Hepatocyte (in vitro differentiated cells): ENCODE measurements at regions not wholly inside any gene's neighbourhood (a gene's known extent, or its start where the extent isn't known, plus 50 kb on each side); places are given as distances from the start of the nearest gene placed in this dataset.

Experiments
- DNase-seq: peaks from one replicate; pipeline ENCODE4 v3.0.0-alpha.2; 2016; ENCODE audit warnings: low spot score
- H2AFZ ChIP-seq: fragments of 200-600 bp; sonication (generic); 2 replicates; pipeline ENCODE4 v1.6.0; 2016; ENCODE audit warnings: antibody characterized with exemption, mild to moderate bottlenecking
- H3K27ac ChIP-seq: fragments of 200-600 bp; sonication (generic); 2 replicates; pipeline ENCODE4 v1.5.1; 2016; ENCODE audit warnings: mild to moderate bottlenecking
- H3K27me3 ChIP-seq: fragments of 200-600 bp; sonication (generic); 2 replicates; pipeline ENCODE4 v1.6.1; 2016
- H3K36me3 ChIP-seq: fragments of 200-600 bp; sonication (generic); replicated peaks from 2 replicates; pipeline ENCODE4 v1.5.1; 2016; ENCODE audit warnings: low read depth; ENCODE audit not compliant: insufficient read depth
- H3K4me1 ChIP-seq: fragments of 200-600 bp; sonication (generic); 2 replicates; pipeline ENCODE4 v1.5.1; 2016; ENCODE audit warnings: mild to moderate bottlenecking, moderate library complexity; ENCODE audit not compliant: insufficient read depth
- H3K4me2 ChIP-seq: fragments of 200-600 bp; sonication (generic); 2 replicates; pipeline ENCODE4 v1.6.0; 2016
- H3K4me3 ChIP-seq: fragments of 200-600 bp; sonication (generic); 2 replicates; pipeline ENCODE4 v1.5.1; 2016; ENCODE audit warnings: mild to moderate bottlenecking
- H3K79me2 ChIP-seq: fragments of 200-600 bp; sonication (generic); 2 replicates; pipeline ENCODE4 v1.6.0; 2017; ENCODE audit warnings: mild to moderate bottlenecking
- H3K9me2 ChIP-seq: fragments of 200-600 bp; sonication (generic); replicated peaks from 2 replicates; pipeline ENCODE4 v1.6.0; 2017; ENCODE audit warnings: mild to moderate bottlenecking; ENCODE audit not compliant: insufficient read depth
- H3K9me3 ChIP-seq: fragments of 200-600 bp; sonication (generic); 2 replicates; pipeline ENCODE4 v1.5.1; 2016; ENCODE audit warnings: low read depth, mild to moderate bottlenecking
- H4K20me1 ChIP-seq: fragments of 200-600 bp; sonication (generic); 2 replicates; pipeline ENCODE4 v1.6.0; 2016; ENCODE audit warnings: mild to moderate bottlenecking; ENCODE audit not compliant: insufficient read depth, poor library complexity, severe bottlenecking
- EZH2 ChIP-seq: fragments of 200-600 bp; sonication (generic); IDR thresholded peaks from 2 replicates; pipeline ENCODE4 v1.6.1; 2016; ENCODE audit warnings: antibody characterized with exemption, mild to moderate bottlenecking, borderline replicate concordance
- EZH2phosphoT487 ChIP-seq: fragments of 200-600 bp; sonication (generic); IDR thresholded peaks from one replicate; pipeline ENCODE4 v1.6.1; 2018; ENCODE audit warnings: antibody characterized with exemption, mild to moderate bottlenecking, low read depth, moderate library complexity; ENCODE audit not compliant: unreplicated experiment, severe bottlenecking
- WGBS: methylation state at CpG from one replicate; pipeline ENCODE4 v1.1.6; 2016; ENCODE audit warnings: low lambda C conversion rate; ENCODE audit errors: missing lambda C conversion rate; 5-methylcytosine and 5-hydroxymethylcytosine counted together
- TF ChIP-seq, protein P1 (sequence below): fragments of 200-600 bp; sonication (generic); IDR thresholded peaks from 2 replicates; pipeline ENCODE4 v1.5.1; 2016; ENCODE audit warnings: antibody characterized with exemption, mild to moderate bottlenecking; ENCODE audit not compliant: poor library complexity

DNA sequence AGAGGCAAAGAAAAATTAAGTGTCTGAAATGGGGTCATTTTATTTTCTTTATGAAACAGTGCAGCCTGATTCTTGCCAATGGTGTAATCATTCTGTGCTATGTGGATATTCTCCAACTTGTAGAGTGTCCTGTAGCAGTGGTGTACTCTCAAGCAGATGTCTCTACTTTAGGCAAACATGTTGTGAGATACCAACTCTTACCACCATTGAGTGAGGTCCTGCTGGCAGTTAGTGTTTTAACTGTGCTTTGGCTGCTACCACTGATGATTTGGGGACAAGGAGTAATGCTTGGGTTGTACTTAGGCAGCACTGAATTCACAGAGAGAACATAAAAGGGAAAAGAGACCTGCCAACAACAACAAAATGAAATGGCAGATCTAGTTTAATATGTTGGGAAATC lies 122.5 kb downstream of the APIP start:
- no peak overlapping the region for H2AFZ ChIP-seq
- no peak for DNase-seq
- H3K9me3 ChIP-seq = no peaks in the 10 kb centered on the region
- no peaks in the 10 kb centered on the region for H3K36me3 ChIP-seq
- no peak overlapping the region for H3K4me3 ChIP-seq
- no peaks in the 10 kb centered on the region for H4K20me1 ChIP-seq
- no peak overlapping the region for H3K27ac ChIP-seq
- H3K27me3 ChIP-seq = no peaks in the 10 kb centered on the region
- H3K4me2 ChIP-seq = no peak overlapping the region
- no peaks in the 10 kb centered on the region for H3K4me1 ChIP-seq
- TF ChIP-seq EZH2 (no peak), EZH2phosphoT487 (no peak)
- TF ChIP-seq, protein P1, sequence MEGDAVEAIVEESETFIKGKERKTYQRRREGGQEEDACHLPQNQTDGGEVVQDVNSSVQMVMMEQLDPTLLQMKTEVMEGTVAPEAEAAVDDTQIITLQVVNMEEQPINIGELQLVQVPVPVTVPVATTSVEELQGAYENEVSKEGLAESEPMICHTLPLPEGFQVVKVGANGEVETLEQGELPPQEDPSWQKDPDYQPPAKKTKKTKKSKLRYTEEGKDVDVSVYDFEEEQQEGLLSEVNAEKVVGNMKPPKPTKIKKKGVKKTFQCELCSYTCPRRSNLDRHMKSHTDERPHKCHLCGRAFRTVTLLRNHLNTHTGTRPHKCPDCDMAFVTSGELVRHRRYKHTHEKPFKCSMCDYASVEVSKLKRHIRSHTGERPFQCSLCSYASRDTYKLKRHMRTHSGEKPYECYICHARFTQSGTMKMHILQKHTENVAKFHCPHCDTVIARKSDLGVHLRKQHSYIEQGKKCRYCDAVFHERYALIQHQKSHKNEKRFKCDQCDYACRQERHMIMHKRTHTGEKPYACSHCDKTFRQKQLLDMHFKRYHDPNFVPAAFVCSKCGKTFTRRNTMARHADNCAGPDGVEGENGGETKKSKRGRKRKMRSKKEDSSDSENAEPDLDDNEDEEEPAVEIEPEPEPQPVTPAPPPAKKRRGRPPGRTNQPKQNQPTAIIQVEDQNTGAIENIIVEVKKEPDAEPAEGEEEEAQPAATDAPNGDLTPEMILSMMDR = no peak
- H3K79me2 ChIP-seq = no peaks in the 10 kb centered on the region
- no peaks in the 10 kb centered on the region for H3K9me2 ChIP-seq

DNA sequence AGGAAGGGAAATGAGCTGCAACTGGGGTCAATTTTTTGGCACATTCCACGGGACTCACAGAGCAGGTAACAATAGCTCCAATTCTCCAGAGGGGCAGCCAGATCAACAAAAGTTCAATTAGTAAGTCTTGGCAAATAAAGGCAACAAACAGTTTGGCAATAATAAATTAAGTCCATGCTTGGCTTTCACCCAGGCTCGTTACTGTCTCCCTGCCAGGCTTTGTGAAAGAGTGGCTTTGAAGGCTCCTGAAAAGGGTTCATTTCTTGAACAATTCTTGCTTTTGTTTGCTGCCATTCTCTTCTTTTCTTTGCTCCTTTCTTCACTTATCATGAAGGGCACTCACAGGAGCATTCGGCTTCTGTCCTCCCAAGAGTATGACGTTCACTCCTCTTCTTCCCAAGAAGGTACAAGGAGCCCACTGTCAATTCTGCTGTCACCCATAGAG lies 123.3 kb downstream of the APIP start:
- Histone ChIP-seq H3K4me2 (no peak overlapping the region), H3K4me3 (no peak overlapping the region), H3K27ac (no peak overlapping the region), H3K9me2 (no peaks in the 10 kb centered on the region), H3K9me3 (no peaks in the 10 kb centered on the region), H3K4me1 (no peaks in the 10 kb centered on the region), H4K20me1 (no peaks in the 10 kb centered on the region), H2AFZ (no peak overlapping the region), H3K36me3 (no peaks in the 10 kb centered on the region), H3K79me2 (no peaks in the 10 kb centered on the region), H3K27me3 (no peaks in the 10 kb centered on the region)
- 88% methylated on average over 4 of the region's 4 CpGs for WGBS
- TF ChIP-seq EZH2phosphoT487 (no peak), EZH2 (no peak)
- TF ChIP-seq, protein P1 = no peak
- no peak for DNase-seq

DNA sequence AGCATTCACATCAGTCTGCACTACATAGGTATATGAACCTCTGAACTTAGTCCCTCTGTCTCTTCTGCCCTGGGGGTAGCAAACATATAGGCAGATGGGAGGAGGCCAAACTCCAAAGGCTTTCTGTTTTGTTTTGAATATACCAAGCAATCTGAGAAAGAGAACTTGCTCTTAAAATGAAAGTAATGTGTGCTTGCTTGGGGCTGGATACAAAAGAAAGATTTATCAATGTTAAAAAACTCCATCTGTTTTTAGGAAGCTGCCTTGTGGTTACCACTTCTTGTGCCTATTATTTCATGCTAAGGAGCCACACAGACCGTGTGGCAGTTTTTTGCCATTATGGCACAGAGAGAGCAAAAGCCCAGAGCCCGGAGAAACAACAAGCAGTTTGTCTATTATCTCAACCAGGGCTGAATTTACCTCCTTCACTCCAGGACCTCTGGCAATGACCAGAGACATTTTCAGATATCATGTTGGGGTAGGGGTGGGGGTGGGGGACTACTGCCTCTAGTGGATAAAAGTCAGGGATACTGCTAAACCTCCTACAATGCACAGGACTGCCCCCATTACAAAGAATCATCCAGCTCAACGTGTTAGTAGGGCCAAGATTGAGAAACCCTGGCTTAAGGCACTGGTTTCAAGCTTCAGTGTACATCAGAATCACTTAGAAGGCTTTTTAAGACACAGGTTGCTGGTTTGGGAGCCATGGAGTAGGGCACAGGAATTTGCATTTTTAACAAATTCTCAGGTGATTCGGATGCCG lies 124.2 kb downstream of the APIP start:
- Histone ChIP-seq H3K9me2 (no peaks in the 10 kb centered on the region), H3K4me2 (no peak overlapping the region), H3K36me3 (no peaks in the 10 kb centered on the region), H3K4me3 (no peak overlapping the region), H3K4me1 (no peaks in the 10 kb centered on the region), H3K79me2 (no peaks in the 10 kb centered on the region), H3K27ac (no peak overlapping the region), H4K20me1 (no peaks in the 10 kb centered on the region), H2AFZ (no peak overlapping the region), H3K9me3 (no peaks in the 10 kb centered on the region), H3K27me3 (no peaks in the 10 kb centered on the region)
- no peak for TF ChIP-seq EZH2
- TF ChIP-seq EZH2phosphoT487 = no peak
- TF ChIP-seq, protein P1 = no peak
- WGBS = 83% methylated on average over 5 of the region's 5 CpGs
- no peak for DNase-seq
